Epithelial cell of esophagus (primary cell): ENCODE measurements at regions not wholly inside any gene's neighbourhood (a gene's known extent, or its start where the extent isn't known, plus 50 kb on each side); places are given as distances from the start of the nearest gene placed in this dataset.

Experiments
- DNase-seq: peaks from one replicate; pipeline ENCODE4 v3.0.0; 2010; ENCODE audit warnings: low read depth
- H3K4me3 ChIP-seq: 2 replicates; pipeline ENCODE4 v1.5.1; 2011; ENCODE audit warnings: mild to moderate bottlenecking, low read length, control low read depth
- TF ChIP-seq, protein P1 (sequence below): IDR thresholded peaks from 2 replicates; pipeline ENCODE4 v1.5.1; 2011; ENCODE audit warnings: low read depth, mild to moderate bottlenecking, low read length, control low read depth, inconsistent platforms; ENCODE audit not compliant: insufficient read depth; ENCODE audit errors: missing control alignments

DNA sequence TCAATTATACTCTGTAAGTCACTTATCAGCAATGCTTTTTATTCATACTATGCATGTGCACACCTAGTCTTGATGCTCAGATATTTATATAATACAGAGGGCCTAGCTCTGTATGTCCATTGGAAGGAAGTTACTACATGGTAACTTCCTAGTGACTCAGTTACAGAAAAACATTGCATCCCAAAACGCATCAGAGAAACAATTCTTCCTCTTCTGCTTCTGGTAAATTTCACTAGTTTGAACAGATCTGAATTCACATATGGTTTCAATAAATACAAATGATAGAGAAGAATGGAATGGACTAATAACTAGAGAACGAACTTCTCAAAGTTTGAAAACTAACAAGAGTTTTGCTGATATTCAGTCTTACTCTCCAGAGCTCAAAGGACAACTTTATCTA, 811.3 kb upstream of the ADGRL2 start:
- TF ChIP-seq, protein P1, sequence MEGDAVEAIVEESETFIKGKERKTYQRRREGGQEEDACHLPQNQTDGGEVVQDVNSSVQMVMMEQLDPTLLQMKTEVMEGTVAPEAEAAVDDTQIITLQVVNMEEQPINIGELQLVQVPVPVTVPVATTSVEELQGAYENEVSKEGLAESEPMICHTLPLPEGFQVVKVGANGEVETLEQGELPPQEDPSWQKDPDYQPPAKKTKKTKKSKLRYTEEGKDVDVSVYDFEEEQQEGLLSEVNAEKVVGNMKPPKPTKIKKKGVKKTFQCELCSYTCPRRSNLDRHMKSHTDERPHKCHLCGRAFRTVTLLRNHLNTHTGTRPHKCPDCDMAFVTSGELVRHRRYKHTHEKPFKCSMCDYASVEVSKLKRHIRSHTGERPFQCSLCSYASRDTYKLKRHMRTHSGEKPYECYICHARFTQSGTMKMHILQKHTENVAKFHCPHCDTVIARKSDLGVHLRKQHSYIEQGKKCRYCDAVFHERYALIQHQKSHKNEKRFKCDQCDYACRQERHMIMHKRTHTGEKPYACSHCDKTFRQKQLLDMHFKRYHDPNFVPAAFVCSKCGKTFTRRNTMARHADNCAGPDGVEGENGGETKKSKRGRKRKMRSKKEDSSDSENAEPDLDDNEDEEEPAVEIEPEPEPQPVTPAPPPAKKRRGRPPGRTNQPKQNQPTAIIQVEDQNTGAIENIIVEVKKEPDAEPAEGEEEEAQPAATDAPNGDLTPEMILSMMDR: no peak
- no peak for DNase-seq
- no peak overlapping the region for H3K4me3 ChIP-seq

GRCh38 chr1:80988926-80989325, 811.8 kb upstream of the ADGRL2 start:
- DNase-seq: no peak
- H3K4me3 ChIP-seq: no peak overlapping the region
- TF ChIP-seq, protein P1: no peak

- no peak overlapping the region for H3K4me3 ChIP-seq
- TF ChIP-seq, protein P1: no peak
- DNase-seq: no peak
Observed at GRCh38 chr1:80987824-80988223, 812.9 kb upstream of the ADGRL2 start.

GRCh38 chr1:80987106-80987505, 813.6 kb upstream of the ADGRL2 start:
- no peak overlapping the region for H3K4me3 ChIP-seq
- TF ChIP-seq, protein P1: no peak
- DNase-seq: peak; percentile 55

GRCh38 chr1:80982831-80983230, 817.9 kb upstream of the ADGRL2 start:
- H3K4me3 ChIP-seq: no peak overlapping the region
- DNase-seq: no peak
- TF ChIP-seq, protein P1: no peak

- no peak for DNase-seq
- H3K4me3 ChIP-seq: no peak overlapping the region
- TF ChIP-seq, protein P1: no peak
Observed at GRCh38 chr1:80973101-80973500, 827.6 kb upstream of the ADGRL2 start.

- TF ChIP-seq, protein P1: no peak
- no peak overlapping the region for H3K4me3 ChIP-seq
- DNase-seq: peak; percentile 41
Observed at GRCh38 chr1:80966266-80966665, 834.5 kb upstream of the ADGRL2 start.
